ENCODE measurements at regions not wholly inside any gene's neighbourhood (a gene's known extent, or its start where the extent isn't known, plus 50 kb on each side); places are given as distances from the start of the nearest gene placed in this dataset.
"Not testable (repeated sequence)": the region's sequence is repeated elsewhere in the genome, so short reads cannot be mapped to it uniquely, and the experiment has no call there.

DNA sequence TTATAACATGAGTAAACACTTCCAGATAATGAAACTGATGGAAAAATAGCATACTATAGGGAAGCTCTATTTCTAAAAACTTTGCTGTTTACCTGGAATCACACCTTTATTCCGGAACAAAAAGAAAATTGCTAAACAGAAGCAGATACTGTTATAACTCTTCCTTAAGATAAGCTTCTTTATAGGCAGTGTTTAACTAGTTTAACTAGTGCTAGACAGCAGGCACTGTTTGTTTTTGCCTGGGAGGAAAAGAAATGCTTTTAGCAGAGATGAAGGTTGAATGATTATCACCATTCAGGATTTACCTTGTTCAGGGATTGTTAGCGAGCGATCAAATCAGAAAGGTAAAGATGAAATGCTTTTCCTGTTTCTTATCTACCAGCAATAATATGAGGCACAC lies 54.7 kb upstream of the PDPR start:
- TF ChIP-seq, protein P1, sequence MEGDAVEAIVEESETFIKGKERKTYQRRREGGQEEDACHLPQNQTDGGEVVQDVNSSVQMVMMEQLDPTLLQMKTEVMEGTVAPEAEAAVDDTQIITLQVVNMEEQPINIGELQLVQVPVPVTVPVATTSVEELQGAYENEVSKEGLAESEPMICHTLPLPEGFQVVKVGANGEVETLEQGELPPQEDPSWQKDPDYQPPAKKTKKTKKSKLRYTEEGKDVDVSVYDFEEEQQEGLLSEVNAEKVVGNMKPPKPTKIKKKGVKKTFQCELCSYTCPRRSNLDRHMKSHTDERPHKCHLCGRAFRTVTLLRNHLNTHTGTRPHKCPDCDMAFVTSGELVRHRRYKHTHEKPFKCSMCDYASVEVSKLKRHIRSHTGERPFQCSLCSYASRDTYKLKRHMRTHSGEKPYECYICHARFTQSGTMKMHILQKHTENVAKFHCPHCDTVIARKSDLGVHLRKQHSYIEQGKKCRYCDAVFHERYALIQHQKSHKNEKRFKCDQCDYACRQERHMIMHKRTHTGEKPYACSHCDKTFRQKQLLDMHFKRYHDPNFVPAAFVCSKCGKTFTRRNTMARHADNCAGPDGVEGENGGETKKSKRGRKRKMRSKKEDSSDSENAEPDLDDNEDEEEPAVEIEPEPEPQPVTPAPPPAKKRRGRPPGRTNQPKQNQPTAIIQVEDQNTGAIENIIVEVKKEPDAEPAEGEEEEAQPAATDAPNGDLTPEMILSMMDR (IDR thresholded peaks at IDR 0.05), result not testable (repeated sequence)
- not testable (repeated sequence) for TF ChIP-seq POLR2A (IDR thresholded peaks at IDR 0.05)
